Erythroblast (primary cell): ENCODE measurements at regions not wholly inside any gene's neighbourhood (a gene's known extent, or its start where the extent isn't known, plus 50 kb on each side); places are given as distances from the start of the nearest gene placed in this dataset.

Experiments used
- GATA1 ChIP-seq: IDR thresholded peaks from 2 replicates; pipeline ENCODE4 v1.6.1; 2011; ENCODE audit warnings: low read depth, mild to moderate bottlenecking, control low read depth, low read length, moderate library complexity
- POLR2A ChIP-seq: IDR thresholded peaks from 2 replicates; pipeline ENCODE4 v1.6.1; 2011; ENCODE audit warnings: mild to moderate bottlenecking, low read length

- TF ChIP-seq POLR2A, result no peak
- no peak for TF ChIP-seq GATA1
Observed at GRCh38 chr7:27339478-27339877, 96.9 kb downstream of the EVX1 start.
